ENCODE measurements at regions not wholly inside any gene's neighbourhood (a gene's known extent, or its start where the extent isn't known, plus 50 kb on each side); places are given as distances from the start of the nearest gene placed in this dataset.

DNA sequence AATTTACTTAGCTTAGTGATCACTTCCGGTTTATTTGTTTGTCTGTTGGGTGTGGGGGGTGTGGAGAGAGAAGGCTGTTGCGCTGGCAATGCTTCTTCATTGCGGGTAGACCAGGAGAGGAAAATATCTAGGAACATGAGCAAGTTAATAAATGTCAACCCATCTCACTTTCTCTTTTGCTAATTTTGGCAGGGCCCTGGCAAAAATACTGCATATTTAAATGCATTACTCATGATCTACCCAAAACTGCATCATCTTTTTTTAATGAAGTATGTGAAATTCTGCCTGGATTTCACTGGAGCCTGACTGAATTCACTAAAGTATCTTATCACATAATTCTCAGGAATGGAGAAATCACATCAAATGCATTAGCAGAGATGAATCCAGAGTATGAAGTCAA is 1131.0 kb upstream of the NXPH2 start:
- TF ChIP-seq, protein P1, sequence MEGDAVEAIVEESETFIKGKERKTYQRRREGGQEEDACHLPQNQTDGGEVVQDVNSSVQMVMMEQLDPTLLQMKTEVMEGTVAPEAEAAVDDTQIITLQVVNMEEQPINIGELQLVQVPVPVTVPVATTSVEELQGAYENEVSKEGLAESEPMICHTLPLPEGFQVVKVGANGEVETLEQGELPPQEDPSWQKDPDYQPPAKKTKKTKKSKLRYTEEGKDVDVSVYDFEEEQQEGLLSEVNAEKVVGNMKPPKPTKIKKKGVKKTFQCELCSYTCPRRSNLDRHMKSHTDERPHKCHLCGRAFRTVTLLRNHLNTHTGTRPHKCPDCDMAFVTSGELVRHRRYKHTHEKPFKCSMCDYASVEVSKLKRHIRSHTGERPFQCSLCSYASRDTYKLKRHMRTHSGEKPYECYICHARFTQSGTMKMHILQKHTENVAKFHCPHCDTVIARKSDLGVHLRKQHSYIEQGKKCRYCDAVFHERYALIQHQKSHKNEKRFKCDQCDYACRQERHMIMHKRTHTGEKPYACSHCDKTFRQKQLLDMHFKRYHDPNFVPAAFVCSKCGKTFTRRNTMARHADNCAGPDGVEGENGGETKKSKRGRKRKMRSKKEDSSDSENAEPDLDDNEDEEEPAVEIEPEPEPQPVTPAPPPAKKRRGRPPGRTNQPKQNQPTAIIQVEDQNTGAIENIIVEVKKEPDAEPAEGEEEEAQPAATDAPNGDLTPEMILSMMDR (IDR thresholded peaks at IDR 0.05; ENCODE audit: insufficient read depth, low read length, poor library complexity, severe bottlenecking): no peak
- no peak for TF ChIP-seq EZH2phosphoT487 (conservative IDR thresholded peaks at IDR 0.05; ENCODE audit: low read length)
